ENCODE measurements at regions not wholly inside any gene's neighbourhood (a gene's known extent, or its start where the extent isn't known, plus 50 kb on each side); places are given as distances from the start of the nearest gene placed in this dataset.

DNA sequence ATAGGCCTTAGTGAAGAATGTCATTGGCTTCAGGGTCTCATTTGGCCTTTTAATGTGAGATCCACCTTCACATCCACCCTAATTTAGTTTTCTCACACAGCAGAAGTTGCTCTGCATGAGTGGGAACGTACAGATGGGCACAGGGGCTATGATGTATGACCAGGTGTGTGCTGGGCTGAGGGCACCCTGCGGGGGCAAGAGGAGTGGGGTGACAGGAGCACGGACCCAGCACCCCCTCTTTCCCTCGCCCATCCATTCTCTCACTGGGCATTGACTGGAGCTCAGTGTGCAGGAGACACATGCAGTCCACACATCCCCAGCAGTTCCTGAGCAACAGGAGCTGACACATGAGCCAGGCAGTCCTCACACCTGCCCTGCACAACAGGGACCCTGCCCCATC, 95.1 kb upstream of the PPP2R2D start:
- no peak for DNase-seq
- no peak overlapping the region for H3K27ac Mint-ChIP-seq (ENCODE audit: unreplicated experiment)
- peaks cover 9% of the 10 kb centered on the region for H3K4me1 ChIP-seq
- CTCF ChIA-PET, result no interaction called here
- intact Hi-C loops (cut with micrococcal nuclease; ENCODE audit: unreplicated experiment), result no loop called here
- peaks cover 2% of the 10 kb centered on the region for H3K9me3 Mint-ChIP-seq (ENCODE audit: unreplicated experiment)
- no TSS peak for BruUV-seq (replicated peaks)
- H3K36me3 ChIP-seq (ENCODE audit: control insufficient read depth, insufficient read depth, low read length), result no peaks in the 10 kb centered on the region
- H3K4me3 Mint-ChIP-seq (ENCODE audit: unreplicated experiment), result no peak overlapping the region
- no peaks in the 10 kb centered on the region for H3K9me3 ChIP-seq
- TF ChIP-seq, protein P1, sequence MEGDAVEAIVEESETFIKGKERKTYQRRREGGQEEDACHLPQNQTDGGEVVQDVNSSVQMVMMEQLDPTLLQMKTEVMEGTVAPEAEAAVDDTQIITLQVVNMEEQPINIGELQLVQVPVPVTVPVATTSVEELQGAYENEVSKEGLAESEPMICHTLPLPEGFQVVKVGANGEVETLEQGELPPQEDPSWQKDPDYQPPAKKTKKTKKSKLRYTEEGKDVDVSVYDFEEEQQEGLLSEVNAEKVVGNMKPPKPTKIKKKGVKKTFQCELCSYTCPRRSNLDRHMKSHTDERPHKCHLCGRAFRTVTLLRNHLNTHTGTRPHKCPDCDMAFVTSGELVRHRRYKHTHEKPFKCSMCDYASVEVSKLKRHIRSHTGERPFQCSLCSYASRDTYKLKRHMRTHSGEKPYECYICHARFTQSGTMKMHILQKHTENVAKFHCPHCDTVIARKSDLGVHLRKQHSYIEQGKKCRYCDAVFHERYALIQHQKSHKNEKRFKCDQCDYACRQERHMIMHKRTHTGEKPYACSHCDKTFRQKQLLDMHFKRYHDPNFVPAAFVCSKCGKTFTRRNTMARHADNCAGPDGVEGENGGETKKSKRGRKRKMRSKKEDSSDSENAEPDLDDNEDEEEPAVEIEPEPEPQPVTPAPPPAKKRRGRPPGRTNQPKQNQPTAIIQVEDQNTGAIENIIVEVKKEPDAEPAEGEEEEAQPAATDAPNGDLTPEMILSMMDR (IDR thresholded peaks at IDR 0.05; ENCODE audit: insufficient read depth in 1 of 2, low read depth in 1 of 2, low read length in 1 of 2, severe bottlenecking in 1 of 2, unreplicated experiment in 1 of 2), result no peak
- H3K27me3 Mint-ChIP-seq (ENCODE audit: insufficient read depth, unreplicated experiment), result peaks cover 10% of the 10 kb centered on the region
- H3K36me3 Mint-ChIP-seq (ENCODE audit: insufficient read depth, unreplicated experiment), result no peaks in the 10 kb centered on the region
- no peaks in the 10 kb centered on the region; the same call in 1 of the 2 replicates for H3K27me3 ChIP-seq (replicated peaks; ENCODE audit: control insufficient read depth, insufficient read depth, low read length)
- POLR2A ChIA-PET, result no interaction called here
- no peak overlapping the region for H3K4me3 ChIP-seq (ENCODE audit: low read depth, low read length)
- H3K4me1 Mint-ChIP-seq (ENCODE audit: low read depth, unreplicated experiment), result peaks cover 18% of the 10 kb centered on the region

DNA sequence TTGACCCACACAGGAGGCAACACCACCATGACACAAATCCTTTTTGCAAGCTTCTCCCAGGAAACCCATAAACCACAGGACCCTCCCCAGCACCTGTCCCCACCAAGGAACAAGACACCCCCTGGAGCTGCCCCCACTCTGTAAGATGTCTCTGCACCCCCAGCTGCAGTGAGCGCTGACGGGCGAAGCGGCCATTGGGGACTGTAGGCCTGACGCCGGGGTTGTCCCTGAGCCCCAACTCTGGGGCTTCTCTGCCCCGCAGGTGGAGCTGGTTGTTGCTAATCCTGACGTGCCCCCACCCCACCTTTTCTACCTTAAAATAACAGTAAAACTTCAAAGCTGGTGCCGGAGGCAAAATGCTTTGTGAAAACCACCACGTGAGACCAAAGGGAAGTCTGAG, 94.7 kb upstream of the PPP2R2D start:
- H3K27ac Mint-ChIP-seq (ENCODE audit: unreplicated experiment), result no peak overlapping the region
- H3K36me3 ChIP-seq (ENCODE audit: control insufficient read depth, insufficient read depth, low read length), result no peaks in the 10 kb centered on the region
- intact Hi-C loops (cut with micrococcal nuclease; ENCODE audit: unreplicated experiment), result no loop called here
- TF ChIP-seq, protein P1 (IDR thresholded peaks at IDR 0.05; ENCODE audit: insufficient read depth in 1 of 2, low read depth in 1 of 2, low read length in 1 of 2, severe bottlenecking in 1 of 2, unreplicated experiment in 1 of 2), result no peak
- no TSS peak for BruUV-seq (replicated peaks)
- ChIA-PET POLR2A (no interaction called here), CTCF (no interaction called here)
- H3K9me3 ChIP-seq, result no peaks in the 10 kb centered on the region
- no peaks in the 10 kb centered on the region for H3K9me3 Mint-ChIP-seq (ENCODE audit: unreplicated experiment)
- peaks cover 10% of the 10 kb centered on the region for H3K27me3 Mint-ChIP-seq (ENCODE audit: insufficient read depth, unreplicated experiment)
- peaks cover 9% of the 10 kb centered on the region for H3K4me1 ChIP-seq
- H3K4me3 Mint-ChIP-seq (ENCODE audit: unreplicated experiment), result no peak overlapping the region
- no peak overlapping the region for H3K4me3 ChIP-seq (ENCODE audit: low read depth, low read length)
- no peaks in the 10 kb centered on the region for H3K36me3 Mint-ChIP-seq (ENCODE audit: insufficient read depth, unreplicated experiment)
- peaks cover 18% of the 10 kb centered on the region for H3K4me1 Mint-ChIP-seq (ENCODE audit: low read depth, unreplicated experiment)
- no peak for DNase-seq
- no peaks in the 10 kb centered on the region; the same call in 1 of the 2 replicates for H3K27me3 ChIP-seq (replicated peaks; ENCODE audit: control insufficient read depth, insufficient read depth, low read length)

DNA sequence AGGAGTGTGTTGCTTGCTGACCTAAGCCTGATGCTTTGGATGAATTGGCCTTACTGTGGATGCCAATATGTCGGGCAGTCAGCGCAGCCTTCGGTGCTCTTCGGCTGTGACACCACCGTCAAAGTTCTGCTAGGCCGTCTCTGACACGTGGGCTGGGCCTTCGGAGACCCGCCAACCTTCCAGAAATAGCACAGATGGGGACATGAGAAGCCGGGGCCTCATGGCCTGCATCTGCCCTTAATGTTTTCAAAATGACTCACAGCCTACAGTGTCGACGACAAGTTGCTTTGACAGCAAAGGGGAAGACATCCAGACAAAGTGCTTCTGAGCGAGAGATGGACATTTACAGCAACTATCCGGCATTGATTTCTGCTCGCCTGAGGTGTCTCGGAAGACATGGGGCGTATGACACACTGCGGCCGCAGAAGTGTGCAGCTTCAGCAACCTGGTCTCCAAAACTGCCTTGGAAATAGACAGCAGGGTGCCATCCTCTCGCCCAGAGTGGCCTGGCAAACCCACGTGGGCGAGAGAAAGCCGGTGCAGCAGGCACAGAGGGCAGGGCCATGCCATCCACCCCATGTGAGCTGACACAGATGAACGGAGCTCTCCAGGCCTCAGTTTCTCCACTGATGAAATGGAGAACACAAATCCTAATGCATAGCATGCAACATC, 94.0 kb upstream of the PPP2R2D start:
- no TSS peak for BruUV-seq (replicated peaks)
- Histone ChIP-seq H3K9me3 (no peaks in the 10 kb centered on the region), H3K36me3 (ENCODE audit: control insufficient read depth, insufficient read depth, low read length) (no peaks in the 10 kb centered on the region), H3K4me1 (peaks cover 9% of the 10 kb centered on the region), H3K4me3 (ENCODE audit: low read depth, low read length) (no peak overlapping the region), H3K27me3 (replicated peaks; ENCODE audit: control insufficient read depth, insufficient read depth, low read length) (no peaks in the 10 kb centered on the region; the same call in 1 of the 2 replicates)
- intact Hi-C loops (cut with micrococcal nuclease; ENCODE audit: unreplicated experiment), result no loop called here
- H3K27me3 Mint-ChIP-seq (ENCODE audit: insufficient read depth, unreplicated experiment), result peaks cover 10% of the 10 kb centered on the region
- no peak for DNase-seq
- H3K27ac Mint-ChIP-seq (ENCODE audit: unreplicated experiment), result no peak overlapping the region
- no peaks in the 10 kb centered on the region for H3K36me3 Mint-ChIP-seq (ENCODE audit: insufficient read depth, unreplicated experiment)
- H3K9me3 Mint-ChIP-seq (ENCODE audit: unreplicated experiment), result no peaks in the 10 kb centered on the region
- ChIA-PET CTCF (no interaction called here), POLR2A (no interaction called here)
- TF ChIP-seq, protein P1 (IDR thresholded peaks at IDR 0.05; ENCODE audit: insufficient read depth in 1 of 2, low read depth in 1 of 2, low read length in 1 of 2, severe bottlenecking in 1 of 2, unreplicated experiment in 1 of 2), result no peak
- peaks cover 18% of the 10 kb centered on the region for H3K4me1 Mint-ChIP-seq (ENCODE audit: low read depth, unreplicated experiment)
- no peak overlapping the region for H3K4me3 Mint-ChIP-seq (ENCODE audit: unreplicated experiment)

Data from Caco-2 (cell line).